Panc1 (cell line): ENCODE measurements at regions not wholly inside any gene's neighbourhood (a gene's known extent, or its start where the extent isn't known, plus 50 kb on each side); places are given as distances from the start of the nearest gene placed in this dataset.

Experiments used
- ATAC-seq: fragments of 200-7000 bp; cut with Tn5 transposase; 2 replicates; pipeline ENCODE4 v1.9.1; 2020; ENCODE audit warnings: mild to moderate bottlenecking, moderate library complexity
- BruUV-seq: library from RNA; stranded (reverse); fragments of 400-500 nt; replicated peaks from 2 replicates; lab custom pipeline; 2021; lab: Mats Ljungman, UMichigan
- CTCF ChIA-PET: fragments of 300-600 bp; sonication (Branson Sonifier 250); formaldehyde crosslinking; loops from one replicate; lab custom pipeline; 2022; ENCODE audit warnings: antibody characterized with exemption; lab: Charles Lee
- POLR2A ChIA-PET: fragments of 300-600 bp; sonication (Branson Sonifier 250); formaldehyde crosslinking; loops from one replicate; lab custom pipeline; 2022; ENCODE audit warnings: antibody characterized with exemption; lab: Charles Lee
- DNase-seq: peaks from one replicate; pipeline ENCODE4 v3.0.0-alpha.2; 2010; ENCODE audit warnings: low read depth, low spot score
- H3K27ac ChIP-seq: 2 replicates; pipeline ENCODE4 v1.5.1; 2011; ENCODE audit warnings: mild to moderate bottlenecking, low read length, inconsistent platforms
- H3K27me3 ChIP-seq: fragments of 200-500 bp; sonication (Bioruptor generic); 2 replicates; pipeline ENCODE4 v1.6.0; 2014; ENCODE audit warnings: low read length, inconsistent platforms; ENCODE audit not compliant: control insufficient read depth, insufficient read depth
- H3K36me3 ChIP-seq: fragments of 200-500 bp; sonication (Bioruptor generic); 2 replicates; pipeline ENCODE4 v1.5.1; 2014; ENCODE audit warnings: inconsistent platforms, mild to moderate bottlenecking, low read length, moderate library complexity; ENCODE audit not compliant: control insufficient read depth, insufficient read depth
- H3K4me1 ChIP-seq: 2 replicates; pipeline ENCODE4 v1.5.1; 2011; ENCODE audit warnings: inconsistent platforms, mild to moderate bottlenecking, low read length, moderate library complexity; ENCODE audit not compliant: control insufficient read depth, insufficient read depth
- H3K4me3 ChIP-seq, 2 experiments: 2 replicates each; pipeline ENCODE4 v1.5.1; 2011 to 2012; ENCODE audit warnings: low read depth in 2 of 2, low read length in 2 of 2, mild to moderate bottlenecking in 2 of 2, inconsistent platforms in 1 of 2, moderate library complexity in 1 of 2
- H3K9me3 ChIP-seq: fragments of 200-500 bp; sonication (Bioruptor generic); 2 replicates; pipeline ENCODE4 v1.5.1; 2014; ENCODE audit warnings: low read depth, mild to moderate bottlenecking, inconsistent platforms, low read length, moderate library complexity; ENCODE audit not compliant: control insufficient read depth, insufficient read depth
- CTCF ChIP-seq: fragments of 450-650 bp; IDR thresholded peaks from 2 replicates; pipeline ENCODE4 v1.5.1; 2017; ENCODE audit warnings: mild to moderate bottlenecking
- POLR2AphosphoS5 ChIP-seq: IDR thresholded peaks from 2 replicates; pipeline ENCODE4 v1.6.1; 2012; ENCODE audit warnings: mild to moderate bottlenecking, low read depth, low read length, moderate library complexity
- REST ChIP-seq, 2 experiments: IDR thresholded peaks; 2 replicates each; pipeline ENCODE4 v1.6.1; 2011 to 2012; ENCODE audit warnings: low read depth in 2 of 2, control low read depth in 1 of 2, low read length in 1 of 2, mild to moderate bottlenecking in 1 of 2, moderate library complexity in 1 of 2; ENCODE audit not compliant: insufficient read depth in 1 of 2
- SIN3A ChIP-seq: IDR thresholded peaks from 2 replicates; pipeline ENCODE4 v1.6.1; 2012; ENCODE audit warnings: low read depth, mild to moderate bottlenecking, low read length, moderate library complexity, borderline replicate concordance; ENCODE audit not compliant: insufficient read depth
- TCF7L2 ChIP-seq: IDR thresholded peaks from 2 replicates; pipeline ENCODE4 v1.6.1; 2011; ENCODE audit warnings: mild to moderate bottlenecking, low read depth, low read length, inconsistent platforms
- in situ Hi-C: cut with HindIII; loops from 2 replicates; pipeline ENCODE4 v1.10.0; 2016; ENCODE audit warnings: low sequenced_read_pairs, low pct_unique_long_range_greater_than_20kb
- intact Hi-C: fragments of 100-400 bp; cut with micrococcal nuclease; formaldehyde crosslinking; loops from one replicate; pipeline ENCODE4 v1.10.0; 2022; ENCODE audit not compliant: unreplicated experiment

DNA sequence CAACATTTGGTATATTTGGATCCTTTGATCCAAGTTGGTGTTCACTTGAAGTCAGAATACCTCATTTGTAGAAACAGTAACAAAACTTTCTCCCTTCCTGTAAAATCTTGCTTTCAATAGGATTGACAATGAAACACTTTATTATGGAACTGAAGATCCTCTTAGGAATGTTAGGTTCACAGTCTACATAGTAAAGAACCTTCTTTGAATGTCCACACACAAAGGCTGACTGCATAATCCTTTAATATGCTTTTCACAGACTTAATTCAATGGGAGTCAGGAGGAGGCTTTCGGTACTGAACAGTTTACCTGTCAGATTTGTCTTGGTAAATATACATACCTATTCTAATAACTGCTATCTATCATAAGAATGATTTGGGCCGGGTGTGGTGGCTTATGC is 188.5 kb downstream of the SPRY1 start:
- intact Hi-C loops, result loop anchor here (10.0 kb wide), 2 partner anchors 180 to 530 kb away; no protein-coding TSS in a partner anchor

DNA sequence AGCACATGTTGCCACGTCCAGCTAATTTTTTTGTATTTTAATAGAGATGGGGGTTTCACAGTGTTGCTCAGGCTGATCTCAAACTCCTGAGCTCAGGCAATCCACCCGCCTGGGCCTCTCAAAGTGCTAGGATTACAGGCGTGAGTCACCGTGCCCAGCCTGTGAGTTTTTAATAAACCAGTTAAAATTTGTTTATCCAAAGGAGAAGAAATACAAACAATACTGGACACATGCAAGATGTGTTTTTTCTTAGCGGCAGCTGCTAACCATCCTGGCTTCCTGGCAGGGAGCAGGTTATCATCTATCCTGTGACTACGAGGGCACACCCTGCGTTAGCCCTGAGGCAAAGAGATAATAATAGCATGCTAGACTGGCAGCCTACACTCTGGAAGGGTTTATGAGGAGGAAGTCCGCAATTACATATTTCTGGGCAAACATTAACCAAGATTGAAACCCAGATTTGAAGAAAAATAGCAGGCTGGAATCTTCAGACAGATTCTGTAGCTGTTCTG is 191.4 kb downstream of the SPRY1 start:
- DNase-seq, result peak; percentile 77

More for the DNA sequence above, 188.5 kb downstream of the SPRY1 start:
- Histone ChIP-seq H3K36me3 (no peaks in the 10 kb centered on the region), H3K4me1 (peaks cover 20% of the 10 kb centered on the region), H3K4me3 (no peak overlapping the region), H3K9me3 (peaks cover 22% of the 10 kb centered on the region; the same call in 1 of the 2 replicates), H3K27ac (peak overlapping the region; percentile 83), H3K27me3 (no peaks in the 10 kb centered on the region)
- DNase-seq, result no peak
- no peak for TF ChIP-seq TCF7L2
- no peak for TF ChIP-seq POLR2AphosphoS5
- no peak for TF ChIP-seq REST (IDR thresholded peaks at IDR 0.05; ENCODE audit: insufficient read depth in 1 of 2, low read depth in 2 of 2, low read length in 1 of 2)
- no peak for TF ChIP-seq CTCF
- TF ChIP-seq SIN3A, result no peak
- POLR2A ChIA-PET, result no interaction called here
- CTCF ChIA-PET, result no interaction called here
- ATAC-seq, result no peak
- in situ Hi-C loops, result no loop called here
- no TSS peak for BruUV-seq

More for the DNA sequence above, 191.4 kb downstream of the SPRY1 start:
- no peaks in the 10 kb centered on the region for H3K36me3 ChIP-seq
- intact Hi-C loops (loop anchor here (10.0 kb wide), 2 partner anchors 183 to 527 kb away; no protein-coding TSS in a partner anchor), in situ Hi-C loops (no loop called here)
- H3K27ac ChIP-seq, result peak overlapping the region; percentile 99
- no TSS peak for BruUV-seq
- ChIA-PET POLR2A (interaction anchor here (1.1 to 1.9 kb wide), 2 partner anchors 62 to 189 kb away, joined by 3 to 5 read pairs; no protein-coding TSS in a partner anchor), CTCF (interaction anchor here (0.7 kb wide), 1 partner anchor 34 kb away, joined by 3 read pairs; no protein-coding TSS in a partner anchor)
- no peaks in the 10 kb centered on the region for H3K27me3 ChIP-seq
- ATAC-seq, result peak; percentile 99
- H3K4me3 ChIP-seq, result no peak overlapping the region
- TF ChIP-seq POLR2AphosphoS5 (peak; percentile 76; the same call in 1 of the 2 replicates), SIN3A (no peak), CTCF (no peak), TCF7L2 (peak; percentile 88), REST (IDR thresholded peaks at IDR 0.05; ENCODE audit: insufficient read depth in 1 of 2, low read depth in 2 of 2, low read length in 1 of 2) (0 out of 4 replicates have a peak, but pooled peaks of 1 of the 2 experiments have one; percentile 18)
- H3K9me3 ChIP-seq, result no peaks in the 10 kb centered on the region; the same call in 1 of the 2 replicates
- H3K4me1 ChIP-seq, result peaks cover 20% of the 10 kb centered on the region
